ACC112 (cell line): ENCODE measurements at regions not wholly inside any gene's neighbourhood (a gene's known extent, or its start where the extent isn't known, plus 50 kb on each side); places are given as distances from the start of the nearest gene placed in this dataset.
A peak's percentile ranks its signal among the peaks of the same experiment; 100 is the strongest.

ENCODE experiments used
- H2AFZ ChIP-seq: fragments of 200-600 bp; sonication (generic); one replicate; pipeline ENCODE4 v1.6.0; 2017; ENCODE audit warnings: antibody characterized with exemption, low read length; ENCODE audit not compliant: unreplicated experiment
- H3K27ac ChIP-seq: fragments of 200-600 bp; sonication (generic); 2 replicates; pipeline ENCODE4 v1.5.1; 2014; ENCODE audit warnings: low read depth, mild to moderate bottlenecking, antibody characterized with exemption, low read length, moderate library complexity
- H3K27me3 ChIP-seq: fragments of 200-600 bp; sonication (generic); 2 replicates; pipeline ENCODE4 v1.6.1; 2014; ENCODE audit warnings: mild to moderate bottlenecking, antibody characterized with exemption, low read length, moderate library complexity, mixed read lengths; ENCODE audit not compliant: insufficient read depth
- H3K36me3 ChIP-seq: fragments of 200-600 bp; sonication (generic); 2 replicates; pipeline ENCODE4 v1.6.1; 2016; ENCODE audit warnings: mild to moderate bottlenecking, antibody characterized with exemption, low read length, moderate library complexity, mixed read lengths; ENCODE audit not compliant: insufficient read depth
- H3K4me1 ChIP-seq: fragments of 200-600 bp; sonication (generic); one replicate; pipeline ENCODE4 v1.6.1; 2016; ENCODE audit warnings: low read length, mixed read lengths; ENCODE audit not compliant: insufficient read depth, unreplicated experiment, control insufficient read depth
- H3K4me3 ChIP-seq: fragments of 200-600 bp; sonication (generic); 2 replicates; pipeline ENCODE4 v1.5.1; 2014; ENCODE audit warnings: mild to moderate bottlenecking, low read depth, low read length
- H3K79me2 ChIP-seq: fragments of 200-600 bp; sonication (generic); one replicate; pipeline ENCODE4 v1.6.0; 2016; ENCODE audit warnings: low read length; ENCODE audit not compliant: control insufficient read depth, unreplicated experiment, insufficient read depth

DNA sequence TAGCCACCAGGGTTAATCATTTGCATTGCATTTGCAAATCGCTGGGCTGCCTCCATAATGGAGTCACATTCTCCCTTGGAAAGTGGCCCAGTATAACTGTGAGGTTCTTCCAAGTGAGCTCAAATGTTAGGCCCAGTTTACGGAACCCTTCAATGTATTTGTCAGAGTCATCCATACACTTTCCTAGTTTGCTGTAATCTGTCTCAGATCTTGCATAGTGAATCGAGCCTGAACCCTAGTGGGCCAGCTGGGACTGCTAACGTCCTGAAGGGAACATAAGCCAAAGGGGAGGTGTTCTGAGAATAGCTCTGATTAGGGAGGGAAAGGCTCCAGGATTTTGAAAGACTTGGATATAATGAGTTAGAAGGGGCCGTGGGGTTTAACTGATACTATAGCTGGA, 406.3 kb downstream of the SLC6A15 start:
- Histone ChIP-seq H3K36me3 (no peaks in the 10 kb centered on the region), H3K27me3 (no peaks in the 10 kb centered on the region), H3K4me1 (peaks cover 5% of the 10 kb centered on the region), H3K4me3 (no peak overlapping the region), H3K79me2 (no peaks in the 10 kb centered on the region), H2AFZ (no peak overlapping the region), H3K27ac (no peak overlapping the region)

DNA sequence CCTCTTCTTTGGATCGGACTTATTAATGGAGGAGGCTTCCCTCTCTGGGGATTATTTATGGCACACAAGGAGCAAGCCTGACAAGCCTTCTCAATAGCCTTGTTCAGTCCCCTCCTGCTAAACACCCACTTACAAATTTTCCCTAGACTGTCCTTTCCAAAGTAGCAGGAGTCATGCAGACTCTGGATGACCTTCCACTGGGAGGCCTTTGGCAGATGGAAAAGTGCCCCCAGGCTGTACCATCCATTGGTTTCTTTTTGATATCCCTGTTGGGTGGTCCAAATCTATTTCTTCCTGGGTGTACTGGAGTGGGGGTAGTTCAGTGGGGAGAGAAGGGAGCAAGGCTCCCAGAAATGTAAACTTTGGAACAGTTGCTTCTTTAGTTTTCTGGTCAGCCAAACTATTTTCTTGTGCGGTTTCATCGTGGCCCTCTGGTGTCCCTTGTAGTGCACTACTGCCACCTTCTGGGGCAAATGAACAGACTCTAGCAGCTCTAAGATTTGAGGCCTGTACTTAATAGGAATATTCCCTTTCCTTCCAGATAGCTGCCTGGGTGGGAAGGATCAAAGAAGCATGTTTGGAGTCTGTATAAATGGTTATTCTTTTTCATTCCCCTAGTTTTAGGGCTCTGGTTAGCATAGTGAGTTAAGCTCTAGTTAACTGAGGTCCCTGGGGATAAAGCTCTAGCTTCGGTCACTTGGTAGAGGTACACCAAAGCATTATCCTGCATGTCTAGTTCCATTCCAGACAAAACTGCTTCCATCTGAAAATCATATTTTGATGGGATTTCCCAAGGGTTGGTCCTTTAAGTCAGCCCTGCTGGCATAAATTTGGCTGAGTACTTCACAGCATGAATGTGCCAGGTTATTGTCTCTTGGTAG, 409.5 kb downstream of the SLC6A15 start:
- Histone ChIP-seq H3K27me3 (no peaks in the 10 kb centered on the region), H3K4me3 (no peak overlapping the region), H3K36me3 (no peaks in the 10 kb centered on the region), H2AFZ (peak overlapping the region; percentile 39), H3K79me2 (no peaks in the 10 kb centered on the region), H3K27ac (no peak overlapping the region), H3K4me1 (no peaks in the 10 kb centered on the region)

DNA sequence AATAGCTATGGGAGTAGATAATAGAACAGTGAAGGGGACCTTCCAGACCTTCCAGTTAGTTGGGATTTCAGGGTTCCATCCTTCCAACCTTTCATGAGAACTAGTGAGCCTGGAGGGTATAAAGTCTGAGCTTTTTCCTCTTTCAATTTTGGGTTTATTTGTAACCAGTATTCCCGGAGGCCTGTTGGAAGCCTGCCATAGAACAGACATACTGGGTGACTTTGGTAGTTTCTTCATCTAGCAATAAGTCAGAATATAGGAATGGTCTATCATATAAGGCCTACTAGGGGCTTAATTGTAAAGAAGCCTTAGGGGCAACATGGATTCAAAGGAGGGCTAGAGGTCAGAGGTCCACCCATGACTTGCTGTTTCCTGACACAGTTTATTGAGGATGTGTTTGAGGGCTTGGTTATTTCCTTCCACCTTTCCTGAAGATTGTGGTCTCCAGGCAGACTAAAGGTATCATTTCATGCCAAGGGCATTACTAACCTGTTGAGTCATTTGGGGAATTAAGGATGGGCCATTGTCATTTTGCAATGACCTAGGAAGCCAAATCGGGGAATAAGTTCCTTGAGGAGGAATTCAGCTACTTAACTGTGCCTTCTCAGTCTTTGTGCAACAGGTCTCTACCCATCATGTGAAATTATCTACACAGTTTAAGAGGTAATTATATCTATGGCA, 410.3 kb downstream of the SLC6A15 start:
- no peak overlapping the region for H3K27ac ChIP-seq
- no peak overlapping the region for H3K4me3 ChIP-seq

DNA sequence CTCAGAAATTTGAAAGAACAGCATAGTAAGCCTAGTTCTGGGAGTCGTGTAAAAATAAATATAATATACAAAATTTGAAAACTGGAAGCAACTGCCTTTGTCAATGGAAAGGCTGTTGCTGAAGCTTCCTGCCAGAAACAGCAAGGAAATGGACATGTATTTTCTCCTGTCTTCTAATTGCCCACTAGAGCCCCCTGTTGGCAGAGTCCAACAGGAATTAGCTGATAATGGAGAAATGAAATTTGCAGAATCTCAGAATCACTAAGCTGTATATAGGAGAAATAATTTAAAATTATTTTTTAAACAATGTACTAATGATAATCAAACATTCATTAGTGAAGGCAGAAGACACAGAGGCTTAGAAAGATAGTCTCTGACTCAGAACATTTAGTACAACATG, 414.8 kb downstream of the SLC6A15 start:
- H3K36me3 ChIP-seq, result no peaks in the 10 kb centered on the region
- no peak overlapping the region for H2AFZ ChIP-seq
- no peak overlapping the region for H3K27ac ChIP-seq
- H3K4me3 ChIP-seq, result no peak overlapping the region
- H3K79me2 ChIP-seq, result no peaks in the 10 kb centered on the region
- no peaks in the 10 kb centered on the region for H3K4me1 ChIP-seq
- H3K27me3 ChIP-seq, result no peaks in the 10 kb centered on the region

More for the DNA sequence above, 410.3 kb downstream of the SLC6A15 start:
- Histone ChIP-seq H3K4me1 (no peaks in the 10 kb centered on the region), H3K27me3 (no peaks in the 10 kb centered on the region), H2AFZ (no peak overlapping the region), H3K79me2 (no peaks in the 10 kb centered on the region), H3K36me3 (no peaks in the 10 kb centered on the region)

DNA sequence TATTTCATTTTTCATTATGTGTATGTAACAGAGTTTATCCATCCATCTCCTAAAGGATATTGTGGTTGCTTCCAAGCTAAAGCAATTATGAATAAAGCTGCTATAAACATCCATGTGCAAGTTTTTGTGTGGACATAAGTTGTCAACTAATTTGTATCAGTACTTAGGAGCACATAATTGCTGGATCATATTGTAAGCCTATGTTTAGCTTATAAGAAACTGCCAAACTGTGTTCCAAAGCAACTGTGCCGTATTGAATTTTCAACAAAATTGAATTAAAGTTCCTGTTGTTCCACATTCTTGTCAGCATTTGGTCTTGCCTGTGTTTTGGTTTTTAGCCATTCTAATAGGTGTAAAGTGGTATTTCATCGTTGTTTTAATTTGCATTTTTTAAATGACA, 416.9 kb downstream of the SLC6A15 start:
- H3K4me1 ChIP-seq, result no peaks in the 10 kb centered on the region
- H3K79me2 ChIP-seq, result no peaks in the 10 kb centered on the region
- H3K27me3 ChIP-seq, result no peaks in the 10 kb centered on the region
- H3K27ac ChIP-seq, result no peak overlapping the region
- H3K4me3 ChIP-seq, result no peak overlapping the region
- H2AFZ ChIP-seq, result no peak overlapping the region
- H3K36me3 ChIP-seq, result no peaks in the 10 kb centered on the region

DNA sequence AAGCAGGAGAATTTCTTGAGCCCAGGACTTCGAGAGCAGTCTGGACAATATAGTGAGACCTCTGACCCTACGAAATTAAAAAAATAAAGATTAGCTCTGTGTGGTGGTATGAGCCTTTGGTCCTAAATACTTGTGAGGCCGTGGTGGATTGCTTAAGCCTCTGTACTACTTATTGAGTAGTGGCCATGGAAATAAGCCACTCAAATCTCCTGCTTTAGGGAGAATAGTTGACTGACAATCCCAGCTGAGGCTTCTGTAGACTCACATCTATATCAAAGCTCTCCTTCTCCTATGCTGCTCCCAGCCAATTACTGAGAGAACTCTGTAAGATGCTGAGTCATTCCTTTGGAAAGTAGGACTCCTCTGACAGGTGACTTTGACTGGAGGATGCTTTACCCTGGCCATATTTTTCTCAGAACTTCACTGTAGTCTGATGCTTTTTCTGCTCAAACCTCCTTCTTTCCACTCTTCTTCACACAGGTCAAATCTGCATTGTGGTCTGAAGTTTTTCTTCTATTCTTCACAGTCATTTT, 420.2 kb downstream of the SLC6A15 start:
- no peak overlapping the region for H3K4me3 ChIP-seq
- no peak overlapping the region for H3K27ac ChIP-seq
- no peak overlapping the region for H2AFZ ChIP-seq

DNA sequence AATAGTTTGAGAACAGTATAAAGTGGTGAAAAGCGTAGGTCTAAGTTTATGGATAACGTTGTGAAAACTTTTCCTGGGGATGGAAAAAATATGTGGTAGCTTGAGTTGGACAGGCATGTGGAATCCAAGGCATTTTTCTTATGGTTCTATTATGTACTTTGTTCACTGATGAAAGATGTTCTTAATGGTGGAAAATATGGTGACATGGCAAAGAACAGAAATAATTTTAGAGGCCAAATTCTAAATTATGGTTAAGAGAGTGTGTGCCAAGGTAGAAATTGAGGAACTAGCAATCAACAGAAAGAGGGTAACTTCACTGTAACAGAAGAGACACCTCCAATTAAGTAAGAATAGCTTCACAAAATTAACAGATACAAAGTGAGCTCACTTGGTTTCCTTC, 427.8 kb downstream of the SLC6A15 start:
- no peaks in the 10 kb centered on the region for H3K4me1 ChIP-seq
- H3K4me3 ChIP-seq, result no peak overlapping the region
- no peaks in the 10 kb centered on the region for H3K79me2 ChIP-seq
- no peak overlapping the region for H2AFZ ChIP-seq
- H3K36me3 ChIP-seq, result no peaks in the 10 kb centered on the region
- H3K27me3 ChIP-seq, result no peaks in the 10 kb centered on the region
- H3K27ac ChIP-seq, result no peak overlapping the region

More for the DNA sequence above, 420.2 kb downstream of the SLC6A15 start:
- no peaks in the 10 kb centered on the region for H3K79me2 ChIP-seq
- no peaks in the 10 kb centered on the region for H3K36me3 ChIP-seq
- H3K4me1 ChIP-seq, result no peaks in the 10 kb centered on the region
- H3K27me3 ChIP-seq, result no peaks in the 10 kb centered on the region

DNA sequence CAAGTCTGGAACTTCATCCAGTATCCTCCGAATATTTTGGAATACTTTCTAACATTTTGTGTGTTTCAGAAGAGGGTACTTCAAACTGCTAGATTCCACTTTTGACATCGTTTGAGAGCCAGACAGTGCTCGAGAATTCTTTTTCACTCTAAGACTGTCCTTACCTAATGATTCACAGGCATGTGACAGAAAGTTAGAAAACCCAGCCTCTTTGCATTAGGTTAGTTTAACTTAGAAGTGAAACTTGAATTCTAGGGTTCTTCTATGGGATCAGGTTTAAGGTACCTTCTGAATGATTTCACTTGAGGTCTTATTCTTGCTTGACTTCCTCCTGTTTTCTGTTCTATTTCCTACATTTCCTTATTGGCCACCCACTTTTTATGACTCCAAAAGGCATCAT, 431.8 kb downstream of the SLC6A15 start:
- H3K4me3 ChIP-seq, result no peak overlapping the region
- H3K27ac ChIP-seq, result no peak overlapping the region
- no peaks in the 10 kb centered on the region for H3K4me1 ChIP-seq
- H3K36me3 ChIP-seq, result no peaks in the 10 kb centered on the region
- H2AFZ ChIP-seq, result no peak overlapping the region
- H3K79me2 ChIP-seq, result no peaks in the 10 kb centered on the region
- no peaks in the 10 kb centered on the region for H3K27me3 ChIP-seq

DNA sequence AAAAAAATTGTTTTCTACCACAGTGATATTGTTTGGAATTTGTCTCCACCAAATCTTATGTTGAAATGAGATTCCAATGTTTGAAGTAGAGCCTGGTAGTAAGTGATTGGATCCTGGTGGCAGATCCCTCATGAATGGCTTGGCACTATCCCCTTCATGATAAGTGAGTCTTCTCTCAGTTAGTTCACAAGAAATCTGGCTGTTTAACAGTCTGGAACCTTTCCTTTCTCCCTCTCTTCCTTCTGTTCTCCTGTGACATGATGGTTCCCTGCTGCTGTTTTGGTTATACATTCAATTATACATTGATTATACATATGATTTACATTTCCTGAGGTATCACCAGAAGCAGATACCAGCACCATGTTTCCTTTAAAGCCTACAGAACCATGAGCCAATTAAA, 442.2 kb downstream of the SLC6A15 start:
- Histone ChIP-seq H3K4me1 (no peaks in the 10 kb centered on the region), H3K4me3 (no peak overlapping the region), H2AFZ (no peak overlapping the region), H3K27me3 (no peaks in the 10 kb centered on the region), H3K36me3 (no peaks in the 10 kb centered on the region), H3K27ac (no peak overlapping the region), H3K79me2 (no peaks in the 10 kb centered on the region)

DNA sequence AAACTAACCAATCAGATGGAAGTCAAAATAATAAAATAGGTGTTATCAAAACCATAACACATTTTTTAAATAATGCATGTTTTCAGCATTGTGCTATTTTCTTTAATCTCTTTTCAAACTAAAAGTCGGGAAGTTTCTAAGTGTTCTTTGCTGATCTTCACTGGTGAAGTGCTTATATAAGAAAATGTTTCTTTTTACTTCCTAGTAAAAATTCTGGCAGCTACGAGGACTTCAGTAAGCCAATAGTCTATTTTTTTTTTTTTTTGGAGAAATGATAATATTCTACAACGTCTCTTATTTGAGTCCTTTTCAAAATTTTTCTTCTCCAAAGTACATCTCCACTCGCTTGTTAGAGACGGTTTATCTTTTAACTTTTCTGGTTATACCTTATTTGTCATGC, 448.0 kb downstream of the SLC6A15 start:
- Histone ChIP-seq H2AFZ (no peak overlapping the region), H3K4me1 (no peaks in the 10 kb centered on the region), H3K36me3 (no peaks in the 10 kb centered on the region), H3K27me3 (no peaks in the 10 kb centered on the region), H3K4me3 (no peak overlapping the region), H3K27ac (no peak overlapping the region), H3K79me2 (no peaks in the 10 kb centered on the region)
